HCT116 (cell line): ENCODE measurements at regions not wholly inside any gene's neighbourhood (a gene's known extent, or its start where the extent isn't known, plus 50 kb on each side); places are given as distances from the start of the nearest gene placed in this dataset.

Source experiments
- CEBPB ChIP-seq: IDR thresholded peaks from 2 replicates; pipeline ENCODE4 v1.6.1; 2012; ENCODE audit warnings: low read depth
- EZH2phosphoT487 ChIP-seq: fragments of 200-600 bp; IDR thresholded peaks from 2 replicates; pipeline ENCODE4 v1.6.1; 2018; ENCODE audit warnings: antibody characterized with exemption, borderline replicate concordance
- POLR2A ChIP-seq: IDR thresholded peaks from 2 replicates; pipeline ENCODE4 v1.7.0; 2011; ENCODE audit warnings: borderline replicate concordance; ENCODE audit not compliant: insufficient read depth, insufficient read length; ENCODE audit errors: extremely low read depth
- POLR2AphosphoS5 ChIP-seq: IDR thresholded peaks from 2 replicates; pipeline ENCODE4 v1.6.1; 2011; ENCODE audit warnings: mild to moderate bottlenecking, low read depth, low read length, moderate library complexity
- SP1 ChIP-seq: IDR thresholded peaks from 2 replicates; pipeline ENCODE4 v1.6.1; 2012; ENCODE audit warnings: low read depth
- TCF7L2 ChIP-seq: IDR thresholded peaks from 2 replicates; pipeline ENCODE4 v1.7.0; 2011; ENCODE audit warnings: borderline replicate concordance, inconsistent platforms; ENCODE audit not compliant: insufficient read depth, insufficient read length; ENCODE audit errors: extremely low read depth
- TF ChIP-seq, protein P1 (sequence below), 3 experiments: fragments of 200-600 bp in 1 of 3; sonication (generic) in 1 of 3; IDR thresholded peaks in 2 of 3; conservative IDR thresholded peaks in 1 of 3; 2 replicates each; pipeline ENCODE4 v1.5.1; 2012 to 2017; ENCODE audit warnings: low read depth in 2 of 3, low read length in 2 of 3, antibody characterized with exemption in 1 of 3, borderline replicate concordance in 1 of 3, control low read depth in 1 of 3, mild to moderate bottlenecking in 1 of 3, mixed read lengths in 1 of 3, mixed run types in 1 of 3, moderate library complexity in 1 of 3; ENCODE audit not compliant: insufficient read depth in 1 of 3
- TF ChIP-seq, protein P2 (sequence below): IDR thresholded peaks from 2 replicates; pipeline ENCODE4 v1.6.1; 2012
- TF ChIP-seq, protein P3 (sequence below): IDR thresholded peaks from 2 replicates; pipeline ENCODE4 v1.6.1; 2012
- TF ChIP-seq, protein P4 (sequence below): IDR thresholded peaks from 2 replicates; pipeline ENCODE4 v1.6.1; 2012; ENCODE audit warnings: low read depth
- TF ChIP-seq, protein P5 (sequence below): IDR thresholded peaks from 2 replicates; pipeline ENCODE4 v1.6.1; 2011; ENCODE audit warnings: mild to moderate bottlenecking, low read length, moderate library complexity; ENCODE audit not compliant: insufficient replicate concordance; ENCODE audit errors: extremely low read depth

DNA sequence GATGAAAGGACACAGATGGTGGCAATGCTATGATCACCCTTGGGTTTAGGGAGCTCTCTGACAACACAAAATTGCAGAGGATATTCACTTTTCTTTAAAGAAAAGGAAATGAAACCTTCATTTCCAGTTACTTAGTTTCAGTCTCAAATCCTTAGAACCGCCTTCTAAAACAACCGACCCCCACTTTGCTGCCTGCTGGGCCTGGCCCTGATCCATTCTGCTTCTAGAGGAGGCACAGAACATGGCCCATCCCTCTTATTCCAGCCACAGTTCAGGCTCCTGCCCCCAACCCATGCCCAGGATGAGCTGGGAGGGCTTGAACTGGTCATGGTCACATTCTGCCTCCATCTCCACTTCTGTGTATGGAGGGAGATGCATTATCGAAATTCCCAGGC, 311.6 kb downstream of the EN1 start:
- TF ChIP-seq, protein P1, sequence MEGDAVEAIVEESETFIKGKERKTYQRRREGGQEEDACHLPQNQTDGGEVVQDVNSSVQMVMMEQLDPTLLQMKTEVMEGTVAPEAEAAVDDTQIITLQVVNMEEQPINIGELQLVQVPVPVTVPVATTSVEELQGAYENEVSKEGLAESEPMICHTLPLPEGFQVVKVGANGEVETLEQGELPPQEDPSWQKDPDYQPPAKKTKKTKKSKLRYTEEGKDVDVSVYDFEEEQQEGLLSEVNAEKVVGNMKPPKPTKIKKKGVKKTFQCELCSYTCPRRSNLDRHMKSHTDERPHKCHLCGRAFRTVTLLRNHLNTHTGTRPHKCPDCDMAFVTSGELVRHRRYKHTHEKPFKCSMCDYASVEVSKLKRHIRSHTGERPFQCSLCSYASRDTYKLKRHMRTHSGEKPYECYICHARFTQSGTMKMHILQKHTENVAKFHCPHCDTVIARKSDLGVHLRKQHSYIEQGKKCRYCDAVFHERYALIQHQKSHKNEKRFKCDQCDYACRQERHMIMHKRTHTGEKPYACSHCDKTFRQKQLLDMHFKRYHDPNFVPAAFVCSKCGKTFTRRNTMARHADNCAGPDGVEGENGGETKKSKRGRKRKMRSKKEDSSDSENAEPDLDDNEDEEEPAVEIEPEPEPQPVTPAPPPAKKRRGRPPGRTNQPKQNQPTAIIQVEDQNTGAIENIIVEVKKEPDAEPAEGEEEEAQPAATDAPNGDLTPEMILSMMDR (IDR thresholded peaks at IDR 0.05 in 2 of 3, conservative IDR thresholded peaks at IDR 0.05 in 1 of 3; ENCODE audit: borderline replicate concordance in 1 of 3, insufficient read depth in 1 of 3, low read depth in 2 of 3, low read length in 2 of 3), result no peak
- TF ChIP-seq, protein P2, sequence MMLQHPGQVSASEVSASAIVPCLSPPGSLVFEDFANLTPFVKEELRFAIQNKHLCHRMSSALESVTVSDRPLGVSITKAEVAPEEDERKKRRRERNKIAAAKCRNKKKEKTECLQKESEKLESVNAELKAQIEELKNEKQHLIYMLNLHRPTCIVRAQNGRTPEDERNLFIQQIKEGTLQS, result no peak
- TF ChIP-seq, protein P3, sequence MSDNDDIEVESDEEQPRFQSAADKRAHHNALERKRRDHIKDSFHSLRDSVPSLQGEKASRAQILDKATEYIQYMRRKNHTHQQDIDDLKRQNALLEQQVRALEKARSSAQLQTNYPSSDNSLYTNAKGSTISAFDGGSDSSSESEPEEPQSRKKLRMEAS, result no peak
- TF ChIP-seq CEBPB, result no peak
- no peak for TF ChIP-seq TCF7L2
- TF ChIP-seq, protein P4, sequence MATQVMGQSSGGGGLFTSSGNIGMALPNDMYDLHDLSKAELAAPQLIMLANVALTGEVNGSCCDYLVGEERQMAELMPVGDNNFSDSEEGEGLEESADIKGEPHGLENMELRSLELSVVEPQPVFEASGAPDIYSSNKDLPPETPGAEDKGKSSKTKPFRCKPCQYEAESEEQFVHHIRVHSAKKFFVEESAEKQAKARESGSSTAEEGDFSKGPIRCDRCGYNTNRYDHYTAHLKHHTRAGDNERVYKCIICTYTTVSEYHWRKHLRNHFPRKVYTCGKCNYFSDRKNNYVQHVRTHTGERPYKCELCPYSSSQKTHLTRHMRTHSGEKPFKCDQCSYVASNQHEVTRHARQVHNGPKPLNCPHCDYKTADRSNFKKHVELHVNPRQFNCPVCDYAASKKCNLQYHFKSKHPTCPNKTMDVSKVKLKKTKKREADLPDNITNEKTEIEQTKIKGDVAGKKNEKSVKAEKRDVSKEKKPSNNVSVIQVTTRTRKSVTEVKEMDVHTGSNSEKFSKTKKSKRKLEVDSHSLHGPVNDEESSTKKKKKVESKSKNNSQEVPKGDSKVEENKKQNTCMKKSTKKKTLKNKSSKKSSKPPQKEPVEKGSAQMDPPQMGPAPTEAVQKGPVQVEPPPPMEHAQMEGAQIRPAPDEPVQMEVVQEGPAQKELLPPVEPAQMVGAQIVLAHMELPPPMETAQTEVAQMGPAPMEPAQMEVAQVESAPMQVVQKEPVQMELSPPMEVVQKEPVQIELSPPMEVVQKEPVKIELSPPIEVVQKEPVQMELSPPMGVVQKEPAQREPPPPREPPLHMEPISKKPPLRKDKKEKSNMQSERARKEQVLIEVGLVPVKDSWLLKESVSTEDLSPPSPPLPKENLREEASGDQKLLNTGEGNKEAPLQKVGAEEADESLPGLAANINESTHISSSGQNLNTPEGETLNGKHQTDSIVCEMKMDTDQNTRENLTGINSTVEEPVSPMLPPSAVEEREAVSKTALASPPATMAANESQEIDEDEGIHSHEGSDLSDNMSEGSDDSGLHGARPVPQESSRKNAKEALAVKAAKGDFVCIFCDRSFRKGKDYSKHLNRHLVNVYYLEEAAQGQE, result no peak
- TF ChIP-seq POLR2A, result no peak
- TF ChIP-seq, protein P5, sequence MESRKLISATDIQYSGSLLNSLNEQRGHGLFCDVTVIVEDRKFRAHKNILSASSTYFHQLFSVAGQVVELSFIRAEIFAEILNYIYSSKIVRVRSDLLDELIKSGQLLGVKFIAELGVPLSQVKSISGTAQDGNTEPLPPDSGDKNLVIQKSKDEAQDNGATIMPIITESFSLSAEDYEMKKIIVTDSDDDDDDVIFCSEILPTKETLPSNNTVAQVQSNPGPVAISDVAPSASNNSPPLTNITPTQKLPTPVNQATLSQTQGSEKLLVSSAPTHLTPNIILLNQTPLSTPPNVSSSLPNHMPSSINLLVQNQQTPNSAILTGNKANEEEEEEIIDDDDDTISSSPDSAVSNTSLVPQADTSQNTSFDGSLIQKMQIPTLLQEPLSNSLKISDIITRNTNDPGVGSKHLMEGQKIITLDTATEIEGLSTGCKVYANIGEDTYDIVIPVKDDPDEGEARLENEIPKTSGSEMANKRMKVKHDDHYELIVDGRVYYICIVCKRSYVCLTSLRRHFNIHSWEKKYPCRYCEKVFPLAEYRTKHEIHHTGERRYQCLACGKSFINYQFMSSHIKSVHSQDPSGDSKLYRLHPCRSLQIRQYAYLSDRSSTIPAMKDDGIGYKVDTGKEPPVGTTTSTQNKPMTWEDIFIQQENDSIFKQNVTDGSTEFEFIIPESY, result no peak
- TF ChIP-seq EZH2phosphoT487, result no peak
- TF ChIP-seq SP1, result no peak
- no peak for TF ChIP-seq POLR2AphosphoS5
